Prostate gland (tissue), 2 donors: ENCODE measurements at regions not wholly inside any gene's neighbourhood (a gene's known extent, or its start where the extent isn't known, plus 50 kb on each side); places are given as distances from the start of the nearest gene placed in this dataset.
"Not testable (repeated sequence)": the region's sequence is repeated elsewhere in the genome, so short reads cannot be mapped to it uniquely, and the experiment has no call there.

Experiments
- CTCF ChIP-seq, 4 experiments: fragments of 200-600 bp in 2 of 4; fragments of 450-650 bp in 2 of 4; sonication (generic) in 2 of 4; IDR thresholded peaks; 1 replicate in 3 of 4; 2 replicates in 1 of 4; pipeline ENCODE4 v1.5.1; 2016 to 2019; ENCODE audit warnings: antibody characterized with exemption in 4 of 4, mild to moderate bottlenecking in 2 of 4, moderate library complexity in 2 of 4
- POLR2A ChIP-seq: fragments of 450-650 bp; IDR thresholded peaks from one replicate; pipeline ENCODE4 v1.6.1; 2016; ENCODE audit warnings: antibody characterized with exemption, mild to moderate bottlenecking

- not testable (repeated sequence) for TF ChIP-seq POLR2A; CTCF (IDR thresholded peaks at IDR 0.05)
Measured at GRCh38 chr3:34079849-34080248, 281.4 kb downstream of the PDCD6IP start.
